Endothelial cell of umbilical vein (primary cell): ENCODE measurements at regions not wholly inside any gene's neighbourhood (a gene's known extent, or its start where the extent isn't known, plus 50 kb on each side); places are given as distances from the start of the nearest gene placed in this dataset.

ENCODE experiments used
- BruUV-seq: library from RNA; stranded (reverse); fragments of 400-500 nt; replicated peaks from 2 replicates; lab custom pipeline; 2021; lab: Mats Ljungman, UMichigan
- CTCF ChIA-PET: fragments of 300-600, 350-600 bp; sonication (Branson Sonifier 250); formaldehyde crosslinking; loops from one replicate; lab custom pipeline; 2021; ENCODE audit warnings: antibody characterized with exemption, inconsistent platforms; lab: Charles Lee
- POLR2A ChIA-PET: fragments of 300-600, 350-600 bp; sonication (Branson Sonifier 250); formaldehyde crosslinking; loops from one replicate; lab custom pipeline; 2021; ENCODE audit warnings: antibody characterized with exemption, inconsistent platforms; lab: Charles Lee
- DNase-seq: peaks from one replicate; pipeline ENCODE4 v3.0.0-alpha.2; 2011; ENCODE audit warnings: low read depth, low spot score
- FAIRE-seq: peaks from 2 replicates; lab custom pipeline; 2011; peaks lifted over from hg19 to GRCh38; lab: Jason Lieb, UNC
- H2AFZ ChIP-seq: 2 replicates; pipeline ENCODE4 v1.6.0; 2012; ENCODE audit warnings: low read depth, low read length, control low read depth, inconsistent platforms
- H3K27ac ChIP-seq: 2 replicates; pipeline ENCODE4 v1.5.1; 2011; ENCODE audit warnings: low read depth, mild to moderate bottlenecking, control low read depth, low read length, moderate library complexity; ENCODE audit not compliant: insufficient read depth
- H3K27me3 ChIP-seq, 2 experiments: 2 replicates each; pipeline versions ENCODE4 v1.6.0 to v1.6.1; 2011; ENCODE audit warnings: low read length in 2 of 2, mixed read lengths in 1 of 2; ENCODE audit not compliant: control insufficient read depth in 2 of 2, insufficient read depth in 2 of 2
- H3K36me3 ChIP-seq, 2 experiments: 2 replicates in 1 of 2; 3 replicates in 1 of 2; pipeline ENCODE4 v1.5.1; 2011; ENCODE audit warnings: low read length in 2 of 2, mild to moderate bottlenecking in 1 of 2, moderate library complexity in 1 of 2; ENCODE audit not compliant: control insufficient read depth in 2 of 2, insufficient read depth in 2 of 2; ENCODE audit errors: extremely low read depth in 1 of 2
- H3K4me1 ChIP-seq: 3 replicates; pipeline ENCODE4 v1.5.1; 2011; ENCODE audit warnings: mild to moderate bottlenecking, low read length; ENCODE audit not compliant: control insufficient read depth, insufficient read depth; ENCODE audit errors: extremely low read depth
- H3K4me2 ChIP-seq: 2 replicates; pipeline ENCODE4 v1.6.1; 2011; ENCODE audit warnings: low read length, control low read depth, mixed read lengths; ENCODE audit not compliant: insufficient read depth
- H3K4me3 ChIP-seq, 3 experiments: fragments of 200-600 bp in 1 of 3; sonication (generic), shearing (Covaris generic) in 1 of 3; replicated peaks in 1 of 3; 2 replicates each; pipeline ENCODE4 v1.5.1; 2011 to 2016; ENCODE audit warnings: control low read depth in 3 of 3, low read length in 3 of 3, mild to moderate bottlenecking in 2 of 3, inconsistent platforms in 1 of 3, low read depth in 1 of 3, moderate library complexity in 1 of 3; ENCODE audit not compliant: insufficient read depth in 1 of 3
- H3K79me2 ChIP-seq: 2 replicates; pipeline ENCODE4 v1.6.0; 2012; ENCODE audit warnings: low read length, inconsistent platforms; ENCODE audit not compliant: control insufficient read depth, insufficient read depth
- H3K9ac ChIP-seq: replicated peaks from 2 replicates; pipeline ENCODE3; 2011; ENCODE audit warnings: low read length, control low read depth; ENCODE audit not compliant: insufficient read depth; ENCODE audit errors: extremely low read depth
- H3K9me1 ChIP-seq: replicated peaks from 3 replicates; pipeline ENCODE4 v1.6.0; 2011; ENCODE audit warnings: mild to moderate bottlenecking, low read length; ENCODE audit not compliant: control insufficient read depth, insufficient read depth; ENCODE audit errors: extremely low read depth
- H3K9me3 ChIP-seq: replicated peaks from 2 replicates; pipeline ENCODE4 v1.5.1; 2012; ENCODE audit warnings: low read length, inconsistent platforms; ENCODE audit not compliant: control insufficient read depth, insufficient read depth
- H4K20me1 ChIP-seq: replicated peaks from 2 replicates; pipeline ENCODE3; 2011; ENCODE audit warnings: mild to moderate bottlenecking, low read length; ENCODE audit not compliant: control insufficient read depth, insufficient read depth; ENCODE audit errors: extremely low read depth
- CTCF ChIP-seq, 2 donors: IDR thresholded peaks; 1 replicate in 1 of 2; 2 replicates in 1 of 2; pipeline ENCODE4 v1.5.1; 2011; ENCODE audit warnings: low read length in 2 of 2, mild to moderate bottlenecking in 2 of 2, moderate library complexity in 2 of 2, control low read depth in 1 of 2, inconsistent platforms in 1 of 2, low read depth in 1 of 2; ENCODE audit not compliant: insufficient read depth in 1 of 2; ENCODE audit errors: extremely low read depth in 1 of 2
- EZH2 ChIP-seq: IDR thresholded peaks from 2 replicates; pipeline ENCODE4 v1.6.1; 2012; ENCODE audit warnings: borderline replicate concordance, low read depth, mild to moderate bottlenecking, moderate library complexity, low read length, inconsistent platforms; ENCODE audit not compliant: severe bottlenecking
- FOS ChIP-seq: IDR thresholded peaks from 2 replicates; pipeline ENCODE4 v1.6.1; 2011; ENCODE audit warnings: mild to moderate bottlenecking, low read length, moderate library complexity, borderline replicate concordance; ENCODE audit not compliant: insufficient read depth
- GATA2 ChIP-seq: IDR thresholded peaks from 2 replicates; pipeline ENCODE4 v1.7.0; 2011; ENCODE audit warnings: low read depth, mild to moderate bottlenecking, moderate library complexity, mixed read lengths, low read length; ENCODE audit not compliant: insufficient read length, insufficient read depth
- JUN ChIP-seq: IDR thresholded peaks from 2 replicates; pipeline ENCODE4 v1.6.1; 2011; ENCODE audit warnings: borderline replicate concordance, low read depth; ENCODE audit not compliant: insufficient read length, insufficient read depth
- MAX ChIP-seq: IDR thresholded peaks from 2 replicates; pipeline ENCODE4 v1.6.1; 2011; ENCODE audit not compliant: insufficient read depth, insufficient read length
- MYC ChIP-seq: IDR thresholded peaks from one replicate; pipeline ENCODE4 v1.6.1; 2011; ENCODE audit warnings: mild to moderate bottlenecking, low read depth, low read length
- POLR2A ChIP-seq: IDR thresholded peaks from 2 replicates; pipeline ENCODE4 v1.6.1; 2012; ENCODE audit warnings: low read depth, mild to moderate bottlenecking, control low read depth, low read length
- POLR2AphosphoS5 ChIP-seq: IDR thresholded peaks from 2 replicates; pipeline ENCODE4 v1.6.1; 2012; ENCODE audit warnings: low read depth, mild to moderate bottlenecking, control low read depth, low read length, moderate library complexity; ENCODE audit not compliant: insufficient read depth
- dilution Hi-C: fragments of 300-500 bp; cut with MboI; formaldehyde crosslinking; loops from one replicate; pipeline ENCODE4 v1.15.0; 2019; ENCODE audit warnings: low sequenced_read_pairs; ENCODE audit not compliant: extremely low pct_ligation_motif_present
- intact Hi-C: fragments of 100-400 bp; cut with micrococcal nuclease; formaldehyde crosslinking; loops from one replicate; pipeline ENCODE4 v1.10.0; 2022

GRCh38 chr4:33218238-33218637 lies 2498.1 kb downstream of the PCDH7 start:
- Histone ChIP-seq H3K9me1 (no peaks in the 10 kb centered on the region), H3K27ac (no peak overlapping the region), H3K4me2 (no peak overlapping the region), H2AFZ (no peak overlapping the region), H3K9me3 (no peaks in the 10 kb centered on the region), H3K79me2 (no peaks in the 10 kb centered on the region), H3K4me3 (no peak overlapping the region), H3K9ac (no peak overlapping the region), H4K20me1 (no peaks in the 10 kb centered on the region), H3K4me1 (no peaks in the 10 kb centered on the region), H3K27me3 (no peaks in the 10 kb centered on the region), H3K36me3 (no peaks in the 10 kb centered on the region)
- FAIRE-seq (no peak), DNase-seq (no peak)
- TF ChIP-seq CTCF (IDR thresholded peaks at IDR 0.05; ENCODE audit: extremely low read depth in 1 of 2, insufficient read depth in 1 of 2, low read depth in 1 of 2, low read length in 2 of 2) (no peak), MYC (no peak), JUN (no peak), POLR2AphosphoS5 (no peak), EZH2 (no peak), MAX (no peak), GATA2 (no peak), POLR2A (no peak), FOS (no peak)
- ChIA-PET POLR2A (no interaction called here), CTCF (interaction anchor here (1.6 kb wide), 1 partner anchor 11 kb away, joined by 5 read pairs; no protein-coding TSS in a partner anchor)
- dilution Hi-C loops, result no loop called here
- intact Hi-C loops, result no loop called here
- BruUV-seq, result no TSS peak
